NCI-H69 (cell line): ENCODE measurements at regions not wholly inside any gene's neighbourhood (a gene's known extent, or its start where the extent isn't known, plus 50 kb on each side); places are given as distances from the start of the nearest gene placed in this dataset.
A peak's percentile ranks its signal among the peaks of the same experiment; 100 is the strongest.

Source experiments
- DNase-seq: peaks from one replicate; lab custom pipeline; 2025; lab: John Stamatoyannopoulos, UW

DNA sequence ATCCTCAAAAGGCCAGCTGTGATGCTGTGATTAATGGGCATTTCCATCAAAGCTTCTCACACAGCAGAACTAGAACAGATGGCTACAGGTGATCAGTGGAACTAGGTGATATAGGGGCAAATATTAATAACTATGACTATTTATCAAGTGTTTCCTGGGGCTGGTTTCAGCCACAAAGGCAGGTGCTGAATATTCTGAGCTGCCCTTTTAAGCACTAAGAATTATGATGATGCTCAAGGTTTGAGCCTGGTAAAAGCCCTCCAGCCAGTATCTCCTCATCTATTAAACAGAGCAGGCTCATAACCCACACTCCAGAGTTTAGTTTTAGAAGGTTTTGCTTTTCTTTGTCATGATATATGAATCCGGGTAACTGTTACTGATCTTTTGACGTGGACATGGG is 129.5 kb upstream of the ACP3 start:
- DNase-seq: no peak

DNA sequence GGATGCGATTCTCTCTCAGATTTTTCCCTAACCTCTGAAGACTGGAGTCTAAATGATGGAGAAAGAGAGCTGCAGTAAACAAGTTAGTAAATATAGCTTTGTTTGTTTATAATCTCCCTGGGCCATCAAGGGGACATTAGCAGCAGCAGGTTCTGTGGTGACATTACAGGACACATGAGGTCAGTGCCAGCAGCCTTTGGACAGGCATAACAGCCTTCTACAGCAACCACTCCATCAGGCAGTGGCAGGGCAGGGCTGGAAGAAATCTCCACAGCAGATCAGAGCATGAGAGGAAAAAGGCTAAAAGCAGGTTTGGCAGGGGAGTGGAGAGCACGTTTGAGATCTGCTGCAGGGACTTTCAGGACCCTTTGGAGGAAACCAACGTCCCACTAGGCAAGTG is 127.6 kb upstream of the ACP3 start:
- no peak for DNase-seq

DNA sequence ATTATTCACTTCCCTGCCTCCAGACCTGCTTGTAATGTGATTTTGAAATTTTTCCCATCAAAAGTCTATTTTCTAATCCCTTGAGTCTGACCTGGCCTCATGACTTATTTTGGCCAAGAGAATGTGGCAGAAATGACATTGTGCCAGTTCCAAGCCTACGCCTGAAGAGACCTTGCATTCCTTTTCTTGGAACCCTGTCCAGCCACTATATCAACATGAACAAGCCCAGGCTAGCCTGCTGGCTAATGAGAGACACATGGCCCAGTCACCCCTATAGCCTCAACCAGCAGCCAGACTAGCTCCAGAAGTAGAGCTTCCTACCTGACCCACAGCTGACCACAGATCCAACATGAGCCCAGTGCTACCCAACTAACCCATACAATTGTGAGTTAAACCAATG is 121.1 kb upstream of the ACP3 start:
- DNase-seq: no peak

DNA sequence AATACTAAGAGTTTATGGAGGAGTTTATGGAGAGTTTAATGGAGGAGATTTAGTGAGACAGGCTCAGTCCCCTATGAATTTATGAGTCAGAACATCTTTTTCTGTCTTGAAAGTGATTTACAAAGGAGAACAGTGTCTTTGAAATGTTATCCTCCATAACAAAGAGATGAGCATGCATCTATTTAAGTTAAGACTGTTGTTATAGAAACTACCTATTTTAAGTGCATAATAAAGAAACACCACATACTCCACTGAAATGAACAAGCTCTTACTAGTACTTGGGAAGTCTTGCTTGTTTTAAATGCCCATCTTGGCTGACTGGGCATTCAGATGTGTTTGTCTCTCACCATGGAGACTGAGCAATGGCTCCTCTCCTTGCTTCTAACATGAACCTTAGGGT is 118.7 kb upstream of the ACP3 start:
- no peak for DNase-seq

GRCh38 chr3:132199451-132199850 is 117.8 kb upstream of the ACP3 start:
- DNase-seq: no peak

GRCh38 chr3:132202586-132202985 is 114.6 kb upstream of the ACP3 start:
- no peak for DNase-seq

GRCh38 chr3:132203889-132204596 is 113.2 kb upstream of the ACP3 start:
- no peak for DNase-seq

DNA sequence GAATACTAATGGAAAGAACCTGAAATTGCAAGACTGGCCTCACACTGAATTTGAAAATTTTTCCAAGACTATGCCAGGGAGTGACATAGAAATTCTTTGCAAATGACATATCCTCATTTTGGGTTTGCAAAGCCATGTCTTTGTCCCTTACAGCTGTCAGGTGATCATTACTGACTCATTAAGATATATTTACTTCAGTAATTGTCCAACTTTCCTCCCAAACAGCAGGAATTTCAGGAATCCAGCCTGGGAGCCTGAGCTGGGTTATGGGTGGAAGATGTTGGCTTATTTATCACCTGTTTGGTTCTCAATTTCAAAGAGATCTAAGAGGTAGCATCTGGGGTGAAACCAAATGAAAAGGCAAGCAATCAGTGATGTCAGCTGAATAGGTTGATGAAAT is 111.6 kb upstream of the ACP3 start:
- DNase-seq: no peak

- no peak for DNase-seq
Observed at GRCh38 chr3:132209855-132210254, 107.4 kb upstream of the ACP3 start.

GRCh38 chr3:132210476-132211346 is 106.5 kb upstream of the ACP3 start:
- DNase-seq: peak; percentile 10

DNA sequence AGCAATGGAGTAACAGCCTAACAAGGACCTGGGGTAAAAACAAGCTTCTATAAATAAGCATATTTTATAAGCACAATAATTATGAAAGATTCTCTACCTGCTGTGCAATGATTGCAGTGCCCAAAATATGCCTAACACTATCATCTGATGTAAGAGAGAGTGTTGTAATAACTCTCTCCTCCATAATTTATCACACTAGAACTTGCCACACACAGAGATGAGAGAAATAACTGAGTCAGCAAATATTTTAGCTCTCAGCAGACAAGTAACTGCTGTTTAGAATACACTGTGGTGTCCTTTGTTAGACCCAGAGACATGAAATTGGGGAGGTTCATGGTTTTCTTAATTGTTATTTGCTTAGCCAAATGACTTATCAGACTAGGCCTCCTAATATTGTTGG is 105.3 kb upstream of the ACP3 start:
- no peak for DNase-seq

GRCh38 chr3:132218817-132219755 is 98.1 kb upstream of the ACP3 start:
- DNase-seq: no peak

DNA sequence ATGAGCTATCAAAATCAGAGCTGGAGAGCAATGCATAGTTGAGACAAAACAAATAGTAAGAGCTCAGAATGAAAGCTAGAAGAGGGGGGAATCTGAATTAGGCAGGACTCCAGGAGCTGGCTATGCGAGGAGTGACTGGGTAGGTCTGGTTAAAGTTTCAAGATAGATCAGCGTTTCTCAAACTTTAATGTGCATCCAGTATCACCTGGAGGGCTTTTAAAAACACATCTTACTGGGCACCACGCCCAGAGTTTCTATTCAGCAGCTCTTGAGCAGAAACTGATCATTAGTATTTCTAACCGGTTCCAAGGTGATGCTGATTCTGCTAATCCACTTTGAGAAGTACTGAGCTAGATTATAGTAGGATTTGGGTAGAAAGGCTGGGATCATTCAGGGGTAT is 96.2 kb upstream of the ACP3 start:
- DNase-seq: no peak

GRCh38 chr3:132222868-132223538 is 94.2 kb upstream of the ACP3 start:
- peak; percentile 43 for DNase-seq

DNA sequence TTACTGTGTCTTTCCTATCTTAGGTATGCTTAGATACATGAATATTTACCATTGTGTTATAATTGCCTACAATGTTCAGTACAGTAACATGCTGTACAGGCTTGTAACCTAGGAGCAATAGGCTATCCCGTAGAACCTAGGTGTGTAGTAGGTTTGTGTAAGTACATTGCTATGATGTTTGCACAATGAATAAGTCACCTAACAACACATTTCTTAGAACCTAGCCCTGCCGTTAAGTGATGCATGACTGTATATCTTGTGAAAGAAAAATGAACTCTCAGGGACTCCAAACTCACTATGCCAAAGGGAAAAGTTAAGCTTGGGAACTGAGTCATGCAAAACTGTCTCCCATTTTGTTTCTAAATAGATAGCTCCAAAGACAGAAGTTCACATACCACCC is 91.5 kb upstream of the ACP3 start:
- DNase-seq: no peak

DNA sequence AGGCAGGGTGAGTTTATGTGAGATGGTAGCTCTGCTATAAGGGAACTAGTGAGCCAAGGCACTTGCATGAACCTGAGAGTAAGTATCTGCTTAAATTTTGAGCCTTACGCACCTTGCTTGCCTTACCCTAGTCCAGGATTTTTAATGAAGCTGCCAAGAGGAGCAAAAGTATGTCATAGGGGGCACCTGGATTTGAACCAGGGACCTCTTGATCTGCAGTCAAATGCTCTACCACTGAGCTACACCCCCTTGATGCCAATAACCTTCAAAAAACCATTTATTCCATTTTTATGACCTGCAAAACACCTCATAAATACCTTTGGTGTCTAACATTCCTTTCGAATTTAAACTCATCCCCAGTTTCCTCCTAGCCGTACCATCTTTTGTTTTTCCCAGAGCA is 88.3 kb upstream of the ACP3 start:
- peak; percentile 1 for DNase-seq

DNA sequence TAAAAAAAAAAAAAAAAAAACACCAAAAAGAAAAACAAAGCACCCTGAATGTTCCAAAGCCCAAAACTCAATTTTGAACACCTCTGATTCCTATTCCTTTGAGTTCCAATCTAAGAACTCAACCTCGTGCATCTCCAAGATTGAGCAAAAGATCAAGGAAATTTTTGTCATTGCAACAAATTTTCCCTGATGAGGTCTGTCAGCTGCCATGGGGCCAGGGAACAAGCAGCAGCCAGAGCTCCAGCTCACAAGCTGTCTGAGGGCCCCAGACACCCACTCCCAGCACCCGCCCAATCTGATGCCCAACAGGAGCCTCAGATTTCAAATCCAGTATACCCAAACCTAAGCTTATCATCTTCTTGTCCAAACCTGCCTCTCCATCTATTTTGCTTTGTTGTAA is 87.6 kb upstream of the ACP3 start:
- no peak for DNase-seq

DNA sequence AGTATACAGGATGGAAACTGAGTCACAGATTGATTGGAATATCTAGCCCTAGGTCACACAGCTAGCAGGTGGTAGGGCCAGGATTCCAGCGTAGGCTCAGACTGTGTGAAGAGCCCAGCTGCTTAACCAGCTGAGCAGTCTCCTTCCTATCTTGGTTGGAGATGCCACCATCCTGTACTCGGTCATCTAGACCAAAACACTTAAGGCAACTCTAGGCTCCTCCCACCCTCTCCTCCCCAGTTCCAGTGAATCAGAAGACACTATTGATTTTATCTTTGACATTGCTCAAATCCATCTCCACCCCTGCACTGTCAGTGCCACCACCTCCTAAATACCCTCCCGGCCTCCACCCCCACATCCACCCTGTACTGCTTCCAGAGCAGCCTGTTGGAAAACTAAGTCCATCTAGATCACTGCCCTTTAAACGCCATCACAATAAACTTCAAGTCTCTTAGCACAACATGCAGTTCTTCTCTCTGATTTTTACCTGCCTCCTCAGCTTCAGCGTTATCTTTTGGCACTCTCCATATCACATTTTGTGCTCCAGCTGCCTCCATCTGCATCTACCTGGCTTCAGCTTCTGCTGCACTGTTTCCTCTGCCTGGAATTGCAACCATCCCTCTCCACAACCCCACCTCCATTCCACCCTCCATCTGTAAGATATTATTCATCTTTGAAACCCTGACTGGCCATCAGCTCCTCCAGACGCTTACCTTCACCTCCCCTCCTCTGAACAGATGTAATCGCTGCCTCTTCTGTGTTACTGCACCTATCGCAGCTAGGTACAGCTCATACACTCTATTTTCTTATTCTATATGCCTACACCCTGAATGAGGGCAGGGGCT is 86.8 kb upstream of the ACP3 start:
- DNase-seq: no peak

DNA sequence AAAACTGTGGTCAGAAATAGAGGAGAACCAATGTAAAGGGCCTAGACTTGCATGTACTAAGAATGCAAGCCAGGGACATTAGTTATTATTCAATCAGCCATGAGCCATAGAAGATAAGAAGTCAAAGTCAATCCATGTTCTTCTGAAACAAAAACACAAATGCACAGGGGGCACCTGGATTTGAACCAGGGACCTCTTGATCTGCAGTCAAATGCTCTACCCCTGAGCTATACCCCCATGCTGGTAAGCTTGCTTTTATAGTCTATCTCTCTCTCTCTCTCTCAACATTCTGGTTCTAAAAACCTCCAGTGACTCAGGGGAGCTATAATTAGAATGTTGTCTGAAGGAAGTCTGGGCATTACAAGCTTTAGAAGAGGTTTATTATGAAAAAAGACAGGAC is 85.6 kb upstream of the ACP3 start:
- DNase-seq: no peak

DNA sequence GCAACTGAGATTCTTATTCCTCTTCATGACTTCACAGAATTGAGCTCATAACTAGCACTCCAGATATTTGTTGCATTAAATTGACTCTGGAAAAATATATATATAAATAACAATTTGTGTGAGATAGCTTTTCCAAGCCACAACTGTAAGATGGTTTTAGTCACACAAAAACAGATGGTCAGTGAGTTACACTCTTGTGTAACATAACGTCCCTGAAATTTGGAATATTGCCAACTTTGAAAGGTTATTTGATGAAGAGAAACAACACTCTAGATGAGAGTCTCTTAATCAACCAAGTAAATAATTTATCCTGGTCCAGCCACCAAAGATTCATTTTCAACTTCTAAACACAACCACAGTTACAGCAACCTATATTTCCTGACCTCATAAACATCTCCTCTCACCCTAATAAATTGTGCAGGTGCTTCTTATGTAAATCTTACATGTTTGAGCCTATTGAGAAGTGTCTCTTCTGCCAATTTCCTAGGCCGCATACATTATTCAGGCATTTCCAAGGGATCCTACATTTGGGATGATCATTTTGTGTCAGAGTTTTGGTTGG is 84.9 kb upstream of the ACP3 start:
- peak; percentile 6 for DNase-seq
